Breast epithelium (tissue), 3 donors: ENCODE measurements at regions not wholly inside any gene's neighbourhood (a gene's known extent, or its start where the extent isn't known, plus 50 kb on each side); places are given as distances from the start of the nearest gene placed in this dataset.

ENCODE experiments used
- POLR2A ChIP-seq: fragments of 450-650 bp; IDR thresholded peaks from one replicate; pipeline ENCODE4 v1.6.1; 2016; ENCODE audit warnings: antibody characterized with exemption, mild to moderate bottlenecking, moderate library complexity
- POLR2AphosphoS5 ChIP-seq, 3 donors: sonication (generic); formaldehyde crosslinking; IDR thresholded peaks; one replicate each; pipeline ENCODE4 v1.6.1; 2017; ENCODE audit warnings: antibody characterized with exemption in 3 of 3
- TF ChIP-seq, protein P1 (sequence below), 3 donors: fragments of 450-650 bp; IDR thresholded peaks; one replicate each; pipeline ENCODE4 v1.5.1; 2016 to 2017; ENCODE audit warnings: antibody characterized with exemption in 3 of 3, mild to moderate bottlenecking in 3 of 3, moderate library complexity in 3 of 3

DNA sequence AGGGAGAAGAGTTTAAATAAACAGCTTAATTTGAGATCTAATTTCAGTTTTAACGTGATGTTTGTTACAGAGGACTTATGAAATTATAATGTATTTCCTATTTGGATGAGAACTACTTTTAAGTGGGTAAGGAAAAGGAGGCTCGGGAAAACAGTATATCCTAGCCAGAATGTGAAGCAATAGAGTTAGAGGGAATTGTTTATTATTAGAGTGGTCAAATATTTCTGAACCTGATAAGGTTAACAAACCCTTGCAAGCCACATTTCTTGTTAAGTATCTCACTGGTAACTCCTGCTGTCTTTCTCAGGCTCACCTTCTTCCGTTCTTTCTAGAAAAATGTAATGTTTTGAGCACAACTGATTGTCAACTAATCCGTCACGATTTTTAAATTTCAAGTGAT is 335.1 kb upstream of the MBL2 start:
- TF ChIP-seq, protein P1, sequence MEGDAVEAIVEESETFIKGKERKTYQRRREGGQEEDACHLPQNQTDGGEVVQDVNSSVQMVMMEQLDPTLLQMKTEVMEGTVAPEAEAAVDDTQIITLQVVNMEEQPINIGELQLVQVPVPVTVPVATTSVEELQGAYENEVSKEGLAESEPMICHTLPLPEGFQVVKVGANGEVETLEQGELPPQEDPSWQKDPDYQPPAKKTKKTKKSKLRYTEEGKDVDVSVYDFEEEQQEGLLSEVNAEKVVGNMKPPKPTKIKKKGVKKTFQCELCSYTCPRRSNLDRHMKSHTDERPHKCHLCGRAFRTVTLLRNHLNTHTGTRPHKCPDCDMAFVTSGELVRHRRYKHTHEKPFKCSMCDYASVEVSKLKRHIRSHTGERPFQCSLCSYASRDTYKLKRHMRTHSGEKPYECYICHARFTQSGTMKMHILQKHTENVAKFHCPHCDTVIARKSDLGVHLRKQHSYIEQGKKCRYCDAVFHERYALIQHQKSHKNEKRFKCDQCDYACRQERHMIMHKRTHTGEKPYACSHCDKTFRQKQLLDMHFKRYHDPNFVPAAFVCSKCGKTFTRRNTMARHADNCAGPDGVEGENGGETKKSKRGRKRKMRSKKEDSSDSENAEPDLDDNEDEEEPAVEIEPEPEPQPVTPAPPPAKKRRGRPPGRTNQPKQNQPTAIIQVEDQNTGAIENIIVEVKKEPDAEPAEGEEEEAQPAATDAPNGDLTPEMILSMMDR (IDR thresholded peaks at IDR 0.05), result no peak
- TF ChIP-seq POLR2AphosphoS5 (IDR thresholded peaks at IDR 0.05) (no peak), POLR2A (no peak)
